ENCODE measurements at regions not wholly inside any gene's neighbourhood (a gene's known extent, or its start where the extent isn't known, plus 50 kb on each side); places are given as distances from the start of the nearest gene placed in this dataset.
A peak's percentile ranks its signal among the peaks of the same experiment; 100 is the strongest.
"Not testable (repeated sequence)": the region's sequence is repeated elsewhere in the genome, so short reads cannot be mapped to it uniquely, and the experiment has no call there.

DNA sequence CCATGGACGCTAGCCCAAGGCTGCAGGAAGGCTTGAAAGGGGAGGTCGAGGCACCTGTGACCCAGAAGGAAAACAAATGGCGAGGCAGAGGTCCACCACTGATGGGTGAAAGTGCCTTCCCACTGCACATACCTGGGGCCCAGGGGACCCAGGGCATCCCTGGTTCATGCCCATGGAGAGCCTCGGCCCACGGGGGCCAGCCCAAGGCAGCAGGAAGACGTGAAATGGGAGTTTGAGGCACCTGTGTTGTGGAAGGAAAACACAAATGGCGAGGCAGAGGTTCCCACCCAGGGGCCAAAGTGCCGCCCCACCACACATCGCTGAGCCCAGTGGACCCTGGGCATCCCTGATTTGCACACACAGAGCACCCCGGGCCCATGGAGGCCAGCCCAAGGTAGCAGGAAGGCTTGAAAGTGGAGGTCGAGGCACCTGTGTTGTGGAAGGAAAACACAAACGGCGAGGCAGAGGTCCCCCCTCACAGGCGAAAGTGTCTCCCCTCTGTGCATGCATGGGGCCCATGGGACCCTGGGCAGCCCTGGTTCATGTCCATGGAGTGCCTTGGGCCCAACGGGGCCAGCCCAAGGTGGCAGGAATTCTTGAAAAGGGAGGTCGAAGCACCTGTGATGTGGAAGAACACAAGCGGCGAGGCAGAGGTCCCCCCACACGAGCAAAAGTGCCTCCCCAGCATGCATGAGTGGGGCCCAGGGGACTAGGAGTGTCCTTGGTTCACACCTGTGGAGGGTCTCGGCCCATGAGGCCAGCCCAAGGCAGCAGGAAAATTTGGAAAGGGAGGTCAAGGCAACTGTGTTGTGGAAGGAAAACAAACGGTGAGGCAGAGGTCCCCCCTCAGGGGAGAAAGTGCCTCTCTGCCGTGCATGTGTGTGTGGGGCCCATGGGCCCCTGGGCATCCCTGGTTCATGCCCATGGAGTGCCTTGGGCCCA, 383.3 kb downstream of the ALG10 start:
- no peaks in the 10 kb centered on the region for H3K27me3 Mint-ChIP-seq
- no peak overlapping the region for H3K27ac Mint-ChIP-seq
- ChIA-PET POLR2A (no interaction called here), CTCF (no interaction called here)
- peaks cover 73% of the 10 kb centered on the region for H3K9me3 Mint-ChIP-seq
- H3K4me3 Mint-ChIP-seq: no peak overlapping the region
- DNase-seq: peak; percentile 3
- no peaks in the 10 kb centered on the region for H3K4me1 Mint-ChIP-seq (ENCODE audit: low read depth)
- H3K36me3 Mint-ChIP-seq: no peaks in the 10 kb centered on the region
- intact Hi-C loops (cut with micrococcal nuclease): no loop called here

- Mint-ChIP-seq H3K27ac (no peak overlapping the region), H3K9me3 (peaks cover 74% of the 10 kb centered on the region), H3K27me3 (no peaks in the 10 kb centered on the region), H3K4me1 (ENCODE audit: low read depth) (no peaks in the 10 kb centered on the region), H3K36me3 (no peaks in the 10 kb centered on the region), H3K4me3 (no peak overlapping the region)
- POLR2A ChIA-PET: no interaction called here
- intact Hi-C loops (cut with micrococcal nuclease): no loop called here
- peak; percentile 3 for DNase-seq
- CTCF ChIA-PET: no interaction called here
These were observed 384.1 kb downstream of the ALG10 start for GRCh38 chr12:34406228-34406995.

GRCh38 chr12:34406996-34407300, 384.7 kb downstream of the ALG10 start:
- Mint-ChIP-seq H3K4me1 (ENCODE audit: low read depth) (no peaks in the 10 kb centered on the region), H3K27me3 (no peaks in the 10 kb centered on the region), H3K27ac (no peak overlapping the region), H3K4me3 (no peak overlapping the region), H3K36me3 (no peaks in the 10 kb centered on the region), H3K9me3 (peaks cover 79% of the 10 kb centered on the region)
- intact Hi-C loops (cut with micrococcal nuclease): no loop called here
- CTCF ChIA-PET: no interaction called here
- peak; percentile 5 for DNase-seq
- POLR2A ChIA-PET: no interaction called here

GRCh38 chr12:34407813-34408212, 385.5 kb downstream of the ALG10 start:
- POLR2A ChIA-PET: no interaction called here
- no peak overlapping the region for H3K4me3 Mint-ChIP-seq
- peaks cover 1% of the 10 kb centered on the region for H3K36me3 Mint-ChIP-seq
- H3K9me3 Mint-ChIP-seq: peaks cover 79% of the 10 kb centered on the region
- DNase-seq: no peak
- CTCF ChIA-PET: no interaction called here
- H3K27me3 Mint-ChIP-seq: no peaks in the 10 kb centered on the region
- no peak overlapping the region for H3K27ac Mint-ChIP-seq
- no peaks in the 10 kb centered on the region for H3K4me1 Mint-ChIP-seq (ENCODE audit: low read depth)
- intact Hi-C loops (cut with micrococcal nuclease): no loop called here

DNA sequence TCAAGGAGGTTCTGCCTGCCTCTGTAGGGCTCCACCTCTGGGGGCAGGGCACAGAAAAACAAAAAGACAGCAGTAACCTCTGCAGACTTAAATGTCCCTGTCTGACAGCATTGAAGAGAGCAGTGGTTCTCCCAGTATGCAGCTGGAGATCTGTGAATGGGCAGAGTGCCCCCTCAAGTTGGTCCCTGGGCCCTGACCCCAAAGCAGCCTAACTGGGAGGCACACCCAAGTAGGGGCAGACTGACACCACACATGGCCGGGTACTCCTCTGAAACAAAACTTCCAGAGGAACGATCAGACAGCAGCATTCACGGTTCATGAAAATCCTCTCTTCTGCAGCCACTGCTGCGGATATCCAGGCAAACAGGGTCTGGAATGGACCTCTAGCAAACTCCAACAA, 409.2 kb downstream of the ALG10 start:
- H3K27me3 Mint-ChIP-seq; POLR2A ChIA-PET; DNase-seq; H3K27ac Mint-ChIP-seq; H3K4me3 Mint-ChIP-seq; H3K36me3 Mint-ChIP-seq; CTCF ChIA-PET; H3K4me1 Mint-ChIP-seq (ENCODE audit: low read depth); intact Hi-C loops (cut with micrococcal nuclease): not testable (repeated sequence)
- H3K9me3 Mint-ChIP-seq: peaks cover 42% of the 10 kb centered on the region

Measured in activated CD4-positive, alpha-beta memory T cell treated with anti-CD3 and anti-CD28 coated beads for 36 hours (primary cell).